Naive B cell (primary cell): ENCODE measurements at regions not wholly inside any gene's neighbourhood (a gene's known extent, or its start where the extent isn't known, plus 50 kb on each side); places are given as distances from the start of the nearest gene placed in this dataset.

ENCODE experiments used
- ATAC-seq, 2 donors: fragments of 150-1000 bp; cut with Tn5 transposase; 2 replicates each; pipeline ENCODE4 v1.10.0; 2021; ENCODE audit warnings: low read depth in 2 of 2, mild to moderate bottlenecking in 2 of 2, moderate library complexity in 2 of 2
- DNase-seq: peaks from one replicate; pipeline ENCODE4 v3.0.0; 2022
- H3K27ac Mint-ChIP-seq, 6 donors: one replicate each; pipeline ENCODE4 v1.8.0; 2020 to 2022; ENCODE audit warnings: mild to moderate bottlenecking in 6 of 6, mixed read lengths in 6 of 6, moderate library complexity in 5 of 6, inconsistent platforms in 2 of 6
- H3K27me3 Mint-ChIP-seq, 3 donors: one replicate each; pipeline ENCODE4 v1.8.0; 2021 to 2022; ENCODE audit warnings: mixed read lengths in 3 of 3, mild to moderate bottlenecking in 1 of 3
- H3K36me3 Mint-ChIP-seq, 2 donors: one replicate each; pipeline ENCODE4 v1.8.0; 2020 to 2022; ENCODE audit warnings: mixed read lengths in 2 of 2, inconsistent platforms in 1 of 2, mild to moderate bottlenecking in 1 of 2
- H3K4me1 Mint-ChIP-seq, 3 donors: one replicate each; pipeline ENCODE4 v1.8.0; 2020 to 2022; ENCODE audit warnings: mixed read lengths in 3 of 3, inconsistent platforms in 1 of 3, mild to moderate bottlenecking in 1 of 3, moderate library complexity in 1 of 3
- H3K4me3 Mint-ChIP-seq, 8 donors: one replicate each; pipeline ENCODE4 v1.8.0; 2020 to 2022; ENCODE audit warnings: mild to moderate bottlenecking in 8 of 8, mixed read lengths in 8 of 8, moderate library complexity in 8 of 8, inconsistent platforms in 2 of 8
- H3K9me3 Mint-ChIP-seq, 7 donors: one replicate each; pipeline ENCODE4 v1.8.0; 2020 to 2022; ENCODE audit warnings: mixed read lengths in 7 of 7, mild to moderate bottlenecking in 5 of 7, inconsistent platforms in 2 of 7, moderate library complexity in 1 of 7

DNA sequence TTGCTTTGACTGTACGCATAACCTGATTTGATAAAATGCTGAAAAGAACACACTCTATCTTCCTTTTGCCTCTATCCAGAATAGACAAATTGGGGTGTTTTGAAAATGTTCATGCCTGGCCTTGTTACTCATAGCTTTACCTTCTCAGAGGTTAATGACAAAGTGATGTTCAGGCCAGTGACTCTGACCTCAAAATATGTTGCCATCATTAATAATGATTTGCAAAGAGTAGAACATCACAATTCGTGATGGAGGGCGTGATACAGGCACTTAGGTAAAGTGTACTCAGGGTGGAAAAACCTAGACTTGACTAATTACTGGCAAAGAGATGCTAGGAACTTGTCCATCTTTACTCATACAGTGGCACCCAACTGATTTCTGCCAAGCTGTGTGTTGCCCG, 656.6 kb upstream of the SOX9 start:
- peaks cover 0 to 17% (median 2%) of the 10 kb centered on the region in 7 donors for H3K9me3 Mint-ChIP-seq
- H3K4me1 Mint-ChIP-seq, result no peaks in the 10 kb centered on the region
- peaks cover 0 to 4% (median 0%) of the 10 kb centered on the region in 3 donors for H3K27me3 Mint-ChIP-seq
- no peaks in the 10 kb centered on the region for H3K36me3 Mint-ChIP-seq
- no peak for ATAC-seq
- DNase-seq, result no peak
- H3K27ac Mint-ChIP-seq, result no peak overlapping the region
- no peak overlapping the region for H3K4me3 Mint-ChIP-seq

DNA sequence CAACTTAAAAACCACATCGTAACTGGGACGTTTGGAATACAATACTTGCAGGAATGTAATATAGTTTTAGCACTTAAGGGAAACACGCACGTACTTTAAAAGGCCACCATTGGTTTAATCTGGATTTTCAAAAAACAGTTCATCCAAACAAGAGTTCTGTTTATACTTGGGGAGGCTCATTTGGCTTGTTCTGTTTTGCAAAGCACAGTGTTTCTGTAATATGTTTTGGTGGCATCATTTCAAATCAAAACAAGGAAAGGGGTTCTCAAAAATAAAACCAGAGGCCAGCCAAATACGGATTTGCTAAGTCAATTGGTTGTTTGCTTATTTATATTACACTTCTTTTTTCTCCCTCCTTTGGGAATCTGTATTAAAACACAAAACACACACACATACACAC, 656.1 kb upstream of the SOX9 start:
- H3K4me1 Mint-ChIP-seq, result no peaks in the 10 kb centered on the region
- no peak for ATAC-seq
- H3K27me3 Mint-ChIP-seq, result peaks cover 0 to 4% (median 0%) of the 10 kb centered on the region in 3 donors
- H3K36me3 Mint-ChIP-seq, result no peaks in the 10 kb centered on the region
- no peak for DNase-seq
- H3K4me3 Mint-ChIP-seq, result no peak overlapping the region
- H3K9me3 Mint-ChIP-seq, result peaks cover 0 to 17% (median 2%) of the 10 kb centered on the region in 7 donors
- H3K27ac Mint-ChIP-seq, result no peak overlapping the region

DNA sequence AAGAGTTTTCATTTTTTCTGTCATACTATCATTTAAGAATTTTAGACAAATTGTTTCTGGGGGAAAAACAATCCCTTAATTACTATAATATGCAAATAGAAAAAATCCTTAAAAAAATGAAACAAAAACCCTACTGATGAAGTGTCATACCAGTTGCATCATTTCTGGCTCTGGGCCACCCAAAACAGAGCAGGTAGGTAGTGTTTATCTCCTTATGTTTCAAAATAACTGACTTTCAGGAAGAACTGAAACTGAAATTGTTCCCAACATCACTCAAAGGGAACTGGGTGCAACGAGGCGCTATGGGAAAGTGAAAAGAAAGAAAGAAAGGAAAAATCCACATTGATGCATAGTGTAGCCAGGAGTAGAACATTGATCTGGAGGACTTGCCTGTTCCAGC, 653.1 kb upstream of the SOX9 start:
- no peak for ATAC-seq
- no peak overlapping the region for H3K27ac Mint-ChIP-seq
- no peaks in the 10 kb centered on the region for H3K36me3 Mint-ChIP-seq
- H3K9me3 Mint-ChIP-seq, result peaks cover 0 to 17% (median 3%) of the 10 kb centered on the region in 7 donors
- peaks cover 0 to 4% (median 0%) of the 10 kb centered on the region in 3 donors for H3K27me3 Mint-ChIP-seq
- no peaks in the 10 kb centered on the region for H3K4me1 Mint-ChIP-seq
- H3K4me3 Mint-ChIP-seq, result no peak overlapping the region
- no peak for DNase-seq

DNA sequence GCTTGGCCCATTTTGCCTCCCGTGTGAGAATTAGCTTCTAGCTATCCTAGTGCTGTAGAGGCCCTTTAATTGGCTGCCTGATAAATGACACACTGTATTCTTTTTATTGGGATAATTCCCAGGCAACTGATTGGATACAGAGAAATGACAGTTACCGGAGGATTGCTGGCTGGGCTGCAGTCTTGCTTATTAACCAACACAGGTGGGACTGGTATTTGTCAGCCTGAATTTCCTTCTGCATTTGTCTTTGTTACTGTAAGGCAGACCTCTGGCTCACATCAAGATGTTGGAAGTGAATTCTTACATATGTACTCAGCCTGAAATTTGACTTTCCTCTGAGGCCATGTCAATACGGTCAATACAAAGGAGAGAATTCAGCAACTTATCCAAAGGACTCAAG, 650.8 kb upstream of the SOX9 start:
- Mint-ChIP-seq H3K27ac (no peak overlapping the region), H3K4me1 (no peaks in the 10 kb centered on the region), H3K36me3 (no peaks in the 10 kb centered on the region), H3K27me3 (peaks cover 0 to 4% (median 0%) of the 10 kb centered on the region in 3 donors), H3K9me3 (peaks cover 0 to 8% (median 3%) of the 10 kb centered on the region in 7 donors), H3K4me3 (no peak overlapping the region)
- DNase-seq (no peak), ATAC-seq (no peak)

GRCh38 chr17:71472809-71473789, 647.7 kb upstream of the SOX9 start:
- H3K9me3 Mint-ChIP-seq, result peaks cover 0 to 4% (median 0%) of the 10 kb centered on the region in 7 donors
- H3K4me3 Mint-ChIP-seq, result no peak overlapping the region
- no peak overlapping the region for H3K27ac Mint-ChIP-seq
- no peaks in the 10 kb centered on the region for H3K36me3 Mint-ChIP-seq
- no peaks in the 10 kb centered on the region for H3K4me1 Mint-ChIP-seq
- DNase-seq (no peak), ATAC-seq (no peak)
- H3K27me3 Mint-ChIP-seq, result peaks cover 0 to 2% (median 0%) of the 10 kb centered on the region in 3 donors

- DNase-seq, result no peak
- Mint-ChIP-seq H3K27ac (no peak overlapping the region), H3K9me3 (peaks cover 0 to 7% (median 0%) of the 10 kb centered on the region in 7 donors), H3K27me3 (peaks cover 0 to 5% (median 0%) of the 10 kb centered on the region in 3 donors), H3K4me1 (no peaks in the 10 kb centered on the region), H3K36me3 (no peaks in the 10 kb centered on the region), H3K4me3 (no peak overlapping the region)
- no peak for ATAC-seq
These were observed 643.5 kb upstream of the SOX9 start for GRCh38 chr17:71477356-71477755.

GRCh38 chr17:71480099-71480498, 640.7 kb upstream of the SOX9 start:
- ATAC-seq (no peak), DNase-seq (no peak)
- no peak overlapping the region for H3K4me3 Mint-ChIP-seq
- peaks cover 0 to 16% (median 0%) of the 10 kb centered on the region in 7 donors for H3K9me3 Mint-ChIP-seq
- H3K27me3 Mint-ChIP-seq, result peaks cover 0 to 5% (median 0%) of the 10 kb centered on the region in 3 donors
- H3K36me3 Mint-ChIP-seq, result no peaks in the 10 kb centered on the region
- H3K4me1 Mint-ChIP-seq, result no peaks in the 10 kb centered on the region
- no peak overlapping the region for H3K27ac Mint-ChIP-seq

GRCh38 chr17:71482625-71483024, 638.2 kb upstream of the SOX9 start:
- no peak overlapping the region for H3K27ac Mint-ChIP-seq
- no peak overlapping the region for H3K4me3 Mint-ChIP-seq
- no peaks in the 10 kb centered on the region for H3K4me1 Mint-ChIP-seq
- peaks cover 0 to 5% (median 0%) of the 10 kb centered on the region in 3 donors for H3K27me3 Mint-ChIP-seq
- no peak for ATAC-seq
- no peak for DNase-seq
- peaks cover 0 to 16% (median 0%) of the 10 kb centered on the region in 7 donors for H3K9me3 Mint-ChIP-seq
- no peaks in the 10 kb centered on the region for H3K36me3 Mint-ChIP-seq

GRCh38 chr17:71484546-71484945, 636.3 kb upstream of the SOX9 start:
- H3K27ac Mint-ChIP-seq, result no peak overlapping the region
- ATAC-seq, result no peak
- DNase-seq, result no peak

GRCh38 chr17:71485426-71485825, 635.4 kb upstream of the SOX9 start:
- no peak for ATAC-seq
- no peak for DNase-seq
- Mint-ChIP-seq H3K4me3 (no peak overlapping the region), H3K27ac (no peak overlapping the region), H3K27me3 (no peaks in the 10 kb centered on the region), H3K36me3 (no peaks in the 10 kb centered on the region), H3K9me3 (peaks cover 0 to 16% (median 0%) of the 10 kb centered on the region in 7 donors), H3K4me1 (no peaks in the 10 kb centered on the region)

More at GRCh38 chr17:71484546-71484945, 636.3 kb upstream of the SOX9 start:
- no peaks in the 10 kb centered on the region for H3K4me1 Mint-ChIP-seq
- H3K9me3 Mint-ChIP-seq, result peaks cover 0 to 16% (median 0%) of the 10 kb centered on the region in 7 donors
- H3K4me3 Mint-ChIP-seq, result no peak overlapping the region
- H3K36me3 Mint-ChIP-seq, result no peaks in the 10 kb centered on the region
- no peaks in the 10 kb centered on the region for H3K27me3 Mint-ChIP-seq

- Mint-ChIP-seq H3K4me1 (no peaks in the 10 kb centered on the region), H3K9me3 (peaks cover 0 to 12% (median 0%) of the 10 kb centered on the region in 7 donors), H3K4me3 (no peak overlapping the region), H3K36me3 (no peaks in the 10 kb centered on the region), H3K27me3 (no peaks in the 10 kb centered on the region), H3K27ac (no peak overlapping the region)
- DNase-seq (no peak), ATAC-seq (no peak)
These were observed 634.6 kb upstream of the SOX9 start for GRCh38 chr17:71486261-71486660.

DNA sequence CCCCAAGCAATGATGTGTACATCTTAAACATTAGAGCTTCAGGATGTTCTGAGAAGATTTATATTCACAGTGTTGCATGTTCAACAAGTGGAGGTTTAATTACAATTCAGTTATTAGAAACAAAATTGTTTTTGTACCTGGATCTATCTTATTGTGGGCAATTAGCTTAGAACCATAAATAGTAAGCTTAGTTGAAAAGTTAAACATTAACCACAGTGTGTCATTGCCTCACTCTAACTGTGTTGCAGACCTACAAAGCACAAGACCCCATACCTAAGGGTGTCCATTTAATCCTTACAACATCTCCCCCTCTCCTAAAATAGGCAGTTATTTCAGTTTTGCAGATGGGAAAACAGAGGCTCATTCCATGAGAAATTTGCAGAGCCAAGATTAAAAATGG, 632.0 kb upstream of the SOX9 start:
- Mint-ChIP-seq H3K9me3 (peaks cover 0 to 10% (median 2%) of the 10 kb centered on the region in 7 donors), H3K36me3 (no peaks in the 10 kb centered on the region)
- ATAC-seq, result no peak

DNA sequence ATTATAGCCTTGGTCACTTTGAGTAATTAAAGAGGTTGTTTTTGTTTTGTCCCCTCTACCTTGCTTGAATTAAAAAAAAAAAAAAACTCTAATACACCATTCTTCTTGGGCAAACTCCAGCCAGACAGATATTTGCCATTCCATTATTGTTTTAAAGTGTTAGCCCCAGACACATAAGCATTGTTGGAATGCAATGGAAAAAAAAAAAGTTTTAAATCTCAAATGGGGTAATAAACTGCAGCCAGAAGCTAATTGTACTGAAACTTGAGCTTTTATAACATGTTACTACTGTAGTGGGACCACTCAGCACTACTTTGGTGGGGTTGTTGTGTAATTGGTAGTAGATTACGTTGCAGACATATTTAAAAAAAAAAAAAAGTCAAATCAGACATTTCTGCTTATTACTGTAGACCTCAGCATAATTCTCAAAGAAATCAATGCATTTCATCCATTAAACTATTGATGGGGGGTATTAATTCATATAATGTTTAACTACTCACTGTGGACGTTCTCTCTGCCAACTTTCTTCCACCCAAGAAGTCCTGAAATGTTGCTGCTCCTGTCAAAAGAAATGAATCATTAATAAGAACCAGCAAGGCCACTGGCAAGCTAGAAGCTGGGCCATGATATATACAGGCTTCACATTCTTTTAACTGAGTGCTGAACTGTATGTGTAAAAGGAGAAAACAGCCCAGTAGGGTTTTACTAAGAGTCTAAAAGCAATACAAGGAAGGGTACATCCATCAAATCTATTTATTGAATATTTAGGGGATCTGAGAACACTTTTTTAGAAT, 626.6 kb upstream of the SOX9 start:
- H3K4me3 Mint-ChIP-seq, result no peak overlapping the region
- DNase-seq (no peak), ATAC-seq (no peak)
- no peaks in the 10 kb centered on the region for H3K27me3 Mint-ChIP-seq
- H3K4me1 Mint-ChIP-seq, result no peaks in the 10 kb centered on the region
- H3K27ac Mint-ChIP-seq, result no peak overlapping the region
- H3K9me3 Mint-ChIP-seq, result peaks cover 0 to 10% (median 2%) of the 10 kb centered on the region in 7 donors
- H3K36me3 Mint-ChIP-seq, result no peaks in the 10 kb centered on the region

More for the DNA sequence above, 632.0 kb upstream of the SOX9 start:
- no peak for DNase-seq
- Mint-ChIP-seq H3K27me3 (no peaks in the 10 kb centered on the region), H3K4me3 (no peak overlapping the region), H3K27ac (no peak overlapping the region), H3K4me1 (no peaks in the 10 kb centered on the region)
